ENCODE measurements at regions not wholly inside any gene's neighbourhood (a gene's known extent, or its start where the extent isn't known, plus 50 kb on each side); places are given as distances from the start of the nearest gene placed in this dataset.

DNA sequence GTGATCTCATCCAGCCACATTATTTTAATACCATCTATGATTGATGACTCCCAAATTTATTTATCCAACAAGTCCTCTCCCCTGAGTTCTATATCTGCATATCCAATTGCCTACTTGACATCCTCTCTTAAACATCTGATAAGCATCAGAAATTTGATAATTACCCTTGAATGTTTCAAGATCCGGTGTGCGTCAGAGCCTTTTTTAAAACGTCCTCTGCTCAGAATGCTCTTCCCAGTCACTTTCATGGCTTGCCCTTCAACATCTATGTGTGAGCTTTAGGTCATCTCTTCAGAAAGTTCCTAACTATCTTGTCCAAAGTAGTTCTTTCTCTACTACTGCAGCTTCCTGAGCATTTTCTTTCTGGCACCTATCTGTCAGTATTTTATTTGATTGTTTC is 364.3 kb downstream of the PLPP3 start:
- no peak for DNase-seq

- no peak for DNase-seq
Observed at GRCh38 chr1:56213068-56213467, 366.3 kb downstream of the PLPP3 start.

DNA sequence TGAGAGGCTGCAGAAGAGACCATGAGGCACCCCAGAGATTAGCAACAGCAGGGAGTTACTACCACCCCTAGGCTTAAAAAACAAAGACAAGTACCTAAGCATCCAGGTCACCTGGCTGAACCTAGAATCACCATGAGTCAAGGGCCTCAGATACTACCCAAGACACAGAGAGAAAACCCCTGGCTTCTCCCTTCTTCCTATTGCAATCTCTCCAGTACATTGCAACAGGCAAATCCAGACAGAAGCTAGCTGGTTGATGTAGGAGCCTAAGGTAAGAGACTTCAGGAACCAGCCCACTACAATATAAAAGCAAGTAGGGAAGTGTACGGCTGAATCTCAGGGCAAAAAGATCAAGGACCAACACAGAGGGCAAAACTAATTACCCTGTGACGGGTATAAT is 367.2 kb downstream of the PLPP3 start:
- DNase-seq: no peak

GRCh38 chr1:56206391-56206790 is 373.0 kb downstream of the PLPP3 start:
- no peak for DNase-seq

- DNase-seq: no peak
Observed at GRCh38 chr1:56204206-56204605, 375.2 kb downstream of the PLPP3 start.

GRCh38 chr1:56202796-56203492 is 376.4 kb downstream of the PLPP3 start:
- DNase-seq: no peak

DNA sequence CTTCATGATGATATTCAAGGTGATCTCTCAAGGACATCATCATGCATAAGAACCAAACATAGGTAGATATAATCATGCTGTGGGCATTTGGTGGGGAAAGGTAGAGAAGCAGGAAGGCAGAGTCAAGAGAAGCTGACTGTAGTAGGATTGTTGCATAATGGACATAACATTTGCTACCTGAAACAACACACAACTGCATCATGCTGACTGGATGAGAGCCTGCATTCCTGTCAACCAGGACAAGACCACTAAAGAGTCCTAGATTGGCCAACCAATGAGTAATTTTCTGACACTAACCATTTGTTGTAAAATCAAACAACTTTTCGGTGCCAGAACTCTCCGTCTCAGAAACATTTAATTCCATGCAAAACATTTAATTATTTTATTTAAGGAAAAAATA is 377.2 kb downstream of the PLPP3 start:
- no peak for DNase-seq

DNA sequence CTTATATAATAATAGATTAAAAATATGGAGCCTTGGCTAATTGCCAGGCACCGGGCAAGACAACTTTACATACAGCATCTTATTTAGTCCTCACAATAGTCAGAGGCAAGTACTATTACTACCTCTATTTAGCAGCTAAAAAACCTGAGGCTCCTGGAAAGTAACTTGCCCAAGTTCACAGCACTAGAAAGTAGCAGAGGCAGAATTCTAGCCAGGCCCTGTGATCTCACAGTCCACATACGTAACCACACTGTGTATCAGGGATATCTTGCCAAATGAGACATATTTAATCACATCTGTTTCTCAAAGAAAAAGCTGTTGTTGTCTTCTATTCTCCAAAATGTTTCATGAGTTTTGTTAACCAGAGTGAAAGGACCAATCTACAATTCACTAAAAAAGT is 378.5 kb downstream of the PLPP3 start:
- DNase-seq: no peak

DNA sequence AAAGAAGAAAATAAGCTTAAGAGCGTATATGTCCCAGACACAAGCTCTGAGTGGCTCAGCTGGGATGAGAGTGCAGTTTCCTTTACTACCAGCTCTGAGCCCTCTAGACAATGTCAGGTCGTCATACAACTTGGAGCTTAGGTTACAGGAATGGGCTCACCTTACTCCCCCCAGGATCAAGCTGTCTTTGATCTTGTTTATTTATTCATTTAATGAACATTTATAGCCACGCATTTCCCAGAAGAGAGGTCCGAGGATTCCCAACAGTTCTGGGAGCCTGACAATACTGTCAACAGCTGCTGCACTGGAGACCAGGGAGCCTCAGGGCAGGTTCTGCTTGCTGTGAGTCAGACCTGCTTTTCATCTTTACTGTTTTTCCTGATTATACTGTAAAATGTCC is 378.9 kb downstream of the PLPP3 start:
- DNase-seq: no peak

- no peak for DNase-seq
Observed at GRCh38 chr1:56199956-56200355, 379.4 kb downstream of the PLPP3 start.

DNA sequence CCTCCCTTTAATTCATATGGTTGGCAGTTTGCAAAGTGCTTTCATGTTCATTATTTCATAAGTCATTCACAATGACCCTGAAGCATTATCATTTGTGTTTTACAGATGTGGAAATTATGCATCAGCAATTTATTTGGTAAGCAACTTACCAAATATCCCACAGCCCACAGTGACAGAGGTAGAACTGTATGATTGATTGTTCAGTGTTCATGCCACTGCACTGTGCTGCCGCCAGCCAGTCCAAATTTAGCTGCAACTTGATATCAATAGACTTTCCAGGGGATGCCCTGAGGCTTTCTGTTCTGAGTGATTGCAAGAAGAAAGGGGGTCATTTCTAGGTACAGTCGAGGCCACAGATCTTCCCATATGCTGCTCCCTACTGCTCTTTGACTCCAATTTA is 380.3 kb downstream of the PLPP3 start:
- no peak for DNase-seq

- DNase-seq: no peak
Observed at GRCh38 chr1:56197946-56198345, 381.4 kb downstream of the PLPP3 start.

GRCh38 chr1:56196839-56197238 is 382.5 kb downstream of the PLPP3 start:
- no peak for DNase-seq

GRCh38 chr1:56194701-56195300 is 384.6 kb downstream of the PLPP3 start:
- DNase-seq: no peak

DNA sequence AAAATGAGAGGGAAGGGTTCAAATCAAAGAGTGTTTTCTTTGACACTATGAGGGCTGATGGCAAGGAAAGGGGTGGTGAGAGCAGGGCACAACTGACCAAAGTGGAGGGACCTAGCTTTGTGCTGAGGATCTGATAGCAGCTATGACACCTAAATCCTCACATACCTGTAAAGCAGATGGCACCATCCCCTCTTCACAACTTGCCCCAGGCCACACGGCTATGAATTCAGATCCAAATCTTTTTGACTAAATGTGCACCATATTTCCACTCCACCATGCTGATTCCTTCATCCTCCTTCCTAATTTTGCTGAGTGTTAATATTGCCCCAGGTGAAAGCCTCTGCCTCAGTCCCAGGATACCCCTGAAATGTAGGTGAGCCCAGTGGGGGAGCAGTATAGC is 385.7 kb downstream of the PLPP3 start:
- no peak for DNase-seq

DNA sequence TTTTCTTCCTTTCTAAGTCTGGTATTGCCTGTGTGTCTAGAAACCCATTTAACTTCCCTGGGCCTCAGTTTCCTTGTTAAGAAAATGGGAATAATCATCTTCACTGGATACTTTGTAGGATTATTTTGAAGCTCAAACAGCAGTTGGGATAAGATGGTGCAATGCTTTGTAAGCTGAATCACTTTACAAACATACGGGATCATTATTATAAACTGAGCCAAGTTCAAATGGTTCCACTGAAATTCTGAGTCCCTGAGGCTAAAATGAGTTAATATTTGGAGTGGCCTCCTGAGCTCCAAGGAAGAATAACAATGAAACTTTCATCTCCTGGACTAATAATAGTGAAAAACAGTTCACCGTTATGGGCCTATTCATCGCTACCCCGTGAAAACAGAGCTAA is 388.0 kb downstream of the PLPP3 start:
- DNase-seq: no peak

DNA sequence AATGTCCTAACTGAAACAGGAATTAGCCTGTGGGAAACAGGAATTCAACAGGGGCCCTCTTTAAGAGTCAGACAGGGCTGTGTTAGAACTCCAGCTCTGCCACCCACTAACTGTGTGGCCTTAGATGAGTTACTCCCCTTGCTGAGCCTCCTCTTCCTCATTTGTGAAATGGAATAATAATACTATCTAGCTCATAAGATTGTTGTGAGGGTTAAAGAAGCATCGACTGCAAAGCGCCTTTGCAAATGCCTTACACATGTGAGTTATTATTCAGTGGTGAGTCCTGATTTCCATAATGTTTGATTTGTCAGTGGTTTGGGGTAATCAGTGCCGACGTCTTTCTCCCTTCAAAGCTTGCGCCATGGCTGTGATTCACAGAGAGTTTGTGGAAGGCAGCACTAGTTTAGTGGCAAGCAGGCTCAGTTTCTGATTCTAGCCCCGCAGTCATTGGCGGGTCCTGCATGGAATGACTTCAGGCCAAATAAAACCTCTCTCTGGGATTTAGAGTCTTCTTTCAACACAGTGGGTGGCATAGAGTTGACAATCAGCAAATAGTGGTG is 388.5 kb downstream of the PLPP3 start:
- no peak for DNase-seq

GRCh38 chr1:56189946-56190805 is 389.2 kb downstream of the PLPP3 start:
- no peak for DNase-seq

GRCh38 chr1:56189454-56189853 is 389.9 kb downstream of the PLPP3 start:
- no peak for DNase-seq

DNA sequence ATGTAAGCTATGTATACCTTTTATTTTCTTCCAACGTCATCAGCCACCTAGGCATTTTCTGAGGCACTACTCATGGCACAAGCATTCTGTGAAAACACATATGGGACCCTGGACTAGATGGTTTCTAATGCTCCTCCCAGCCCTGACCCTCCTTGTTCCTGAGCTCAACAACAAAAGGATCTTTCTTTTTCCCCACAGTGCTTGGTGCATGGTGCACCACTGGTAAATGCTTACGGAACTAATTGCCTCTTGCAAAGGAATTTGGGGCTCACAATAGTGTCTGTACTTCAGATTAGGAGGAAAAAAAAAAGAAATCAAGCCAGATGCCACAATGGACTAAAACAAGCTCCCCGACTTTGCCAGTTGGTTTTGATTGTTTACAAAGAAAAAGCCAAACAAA is 390.5 kb downstream of the PLPP3 start:
- DNase-seq: no peak

DNA sequence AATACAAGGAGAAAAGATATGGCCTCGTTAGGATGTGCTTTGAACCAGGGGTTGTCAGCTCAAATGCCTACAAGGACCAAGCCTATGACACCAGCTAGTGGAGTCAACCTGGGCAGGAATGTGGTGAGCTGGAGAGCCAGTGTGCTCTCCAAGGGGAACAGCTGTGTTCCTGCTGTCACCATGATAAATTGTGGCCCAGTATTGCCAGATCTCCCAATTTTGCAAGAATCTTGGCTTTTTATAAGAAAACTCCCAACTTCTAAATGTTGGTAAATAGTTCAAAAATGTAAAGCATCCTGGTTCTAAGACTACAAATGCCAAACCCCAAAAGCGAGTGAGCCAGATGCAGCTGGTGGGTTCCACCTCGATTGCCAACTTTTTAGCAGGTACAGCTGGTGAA is 391.1 kb downstream of the PLPP3 start:
- no peak for DNase-seq

GRCh38 chr1:56187405-56187804 is 392.0 kb downstream of the PLPP3 start:
- no peak for DNase-seq

DNA sequence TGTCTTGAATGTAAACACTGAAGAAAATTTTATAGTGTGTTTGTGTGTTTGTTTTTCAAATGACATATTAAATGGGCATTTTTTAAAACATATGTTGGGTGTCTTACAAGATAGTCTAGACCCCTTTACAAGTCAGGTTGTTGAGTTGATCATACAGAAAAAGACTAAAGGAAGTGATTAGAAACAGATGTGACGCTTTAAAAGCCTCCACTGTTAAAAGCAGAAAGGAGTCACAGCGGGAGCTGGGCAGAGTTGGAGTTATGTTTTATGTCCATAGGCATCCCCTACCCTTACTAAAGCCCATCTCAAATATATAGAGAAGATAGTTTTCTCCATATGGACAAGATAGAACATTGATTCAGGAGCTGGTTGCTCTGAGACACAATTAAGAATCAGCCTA is 393.9 kb downstream of the PLPP3 start:
- DNase-seq: no peak

- DNase-seq: no peak
Observed at GRCh38 chr1:56183151-56183550, 396.2 kb downstream of the PLPP3 start.
